Sigmoid colon (tissue), 4 donors: ENCODE measurements at regions not wholly inside any gene's neighbourhood (a gene's known extent, or its start where the extent isn't known, plus 50 kb on each side); places are given as distances from the start of the nearest gene placed in this dataset.

ENCODE experiments used
- CTCF ChIP-seq, 4 experiments: fragments of 450-650 bp in 3 of 4; fragments of 200-600 bp in 1 of 4; IDR thresholded peaks; one replicate each; pipeline ENCODE4 v1.5.1; 2016 to 2019; ENCODE audit warnings: antibody characterized with exemption in 4 of 4, mild to moderate bottlenecking in 3 of 4, moderate library complexity in 2 of 4
- EP300 ChIP-seq, 4 donors: sonication (generic); formaldehyde crosslinking; IDR thresholded peaks; one replicate each; pipeline ENCODE4 v1.6.1; 2017; ENCODE audit warnings: antibody characterized with exemption in 4 of 4
- POLR2A ChIP-seq, 2 donors: fragments of 450-650 bp; IDR thresholded peaks; one replicate each; pipeline ENCODE4 v1.6.1; 2016; ENCODE audit warnings: antibody characterized with exemption in 2 of 2, mild to moderate bottlenecking in 2 of 2, moderate library complexity in 2 of 2

GRCh38 chr11:29937526-29937925 is 79.3 kb downstream of the KCNA4 start:
- no peak for TF ChIP-seq CTCF (IDR thresholded peaks at IDR 0.05)
- TF ChIP-seq POLR2A (IDR thresholded peaks at IDR 0.05) = no peak
- no peak for TF ChIP-seq EP300 (IDR thresholded peaks at IDR 0.05)
